PC-3 (cell line): ENCODE measurements at regions not wholly inside any gene's neighbourhood (a gene's known extent, or its start where the extent isn't known, plus 50 kb on each side); places are given as distances from the start of the nearest gene placed in this dataset.

Experiments
- CTCF ChIP-seq: fragments of 300-600 bp; sonication (generic); conservative IDR thresholded peaks from 2 replicates; pipeline ENCODE4 v1.5.1; 2017; ENCODE audit warnings: antibody characterized with exemption, low read depth, mild to moderate bottlenecking, low read length
- EZH2phosphoT487 ChIP-seq: fragments of 300-600 bp; sonication (generic); IDR thresholded peaks from 2 replicates; pipeline ENCODE4 v1.6.1; 2018; ENCODE audit warnings: mild to moderate bottlenecking, antibody characterized with exemption, low read length, borderline replicate concordance

- TF ChIP-seq EZH2phosphoT487: no peak
- TF ChIP-seq CTCF: no peak
Observed at GRCh38 chr5:124383693-124384092, 362.7 kb downstream of the ZNF608 start.
